Parathyroid adenoma (tissue), 2 donors: ENCODE measurements at regions not wholly inside any gene's neighbourhood (a gene's known extent, or its start where the extent isn't known, plus 50 kb on each side); places are given as distances from the start of the nearest gene placed in this dataset.

Source experiments
- H2AFZ ChIP-seq: fragments of 300-600 bp; sonication (generic); one replicate; pipeline ENCODE4 v1.7.0; 2017; ENCODE audit warnings: antibody characterized with exemption, mild to moderate bottlenecking
- H3K27ac ChIP-seq: fragments of 300-600 bp; sonication (generic); one replicate; pipeline ENCODE4 v1.7.0; 2017
- H3K27me3 ChIP-seq: fragments of 300-600 bp; sonication (generic); one replicate; pipeline ENCODE4 v1.7.0; 2017; ENCODE audit warnings: low read length; ENCODE audit not compliant: control insufficient read depth, insufficient read depth
- H3K36me3 ChIP-seq: fragments of 300-600 bp; sonication (generic); one replicate; pipeline ENCODE4 v1.7.0; 2017; ENCODE audit warnings: low read length; ENCODE audit not compliant: control insufficient read depth, insufficient read depth
- H3K4me1 ChIP-seq: fragments of 300-600 bp; sonication (generic); one replicate; pipeline ENCODE4 v1.7.0; 2017; ENCODE audit warnings: control low read depth
- H3K4me2 ChIP-seq: fragments of 300-600 bp; sonication (generic); one replicate; pipeline ENCODE4 v1.7.0; 2017; ENCODE audit warnings: low read length
- H3K4me3 ChIP-seq: fragments of 300-600 bp; sonication (generic); one replicate; pipeline ENCODE4 v1.7.0; 2017; ENCODE audit warnings: low read depth, low read length
- H3K79me2 ChIP-seq: fragments of 300-600 bp; sonication (generic); one replicate; pipeline ENCODE4 v1.7.0; 2017; ENCODE audit warnings: control low read depth
- H3K9ac ChIP-seq: fragments of 300-600 bp; sonication (generic); one replicate; pipeline ENCODE4 v1.7.0; 2017; ENCODE audit warnings: mild to moderate bottlenecking
- H3K9me3 ChIP-seq: fragments of 300-600 bp; sonication (generic); one replicate; pipeline ENCODE4 v1.7.0; 2017; ENCODE audit warnings: low read length; ENCODE audit not compliant: control insufficient read depth
- CTCF ChIP-seq: fragments of 300-600 bp; sonication (generic); IDR thresholded peaks from one replicate; pipeline ENCODE4 v1.7.0; 2017; ENCODE audit warnings: antibody characterized with exemption, mild to moderate bottlenecking
- donor health status: primary hyperparathyroidism.

- H3K27me3 ChIP-seq = no peaks in the 10 kb centered on the region
- no peaks in the 10 kb centered on the region for H3K9me3 ChIP-seq
- H3K9ac ChIP-seq = no peak overlapping the region
- H3K4me3 ChIP-seq = no peak overlapping the region
- no peak overlapping the region for H2AFZ ChIP-seq
- H3K4me2 ChIP-seq = no peak overlapping the region
- H3K27ac ChIP-seq = no peak overlapping the region
- H3K4me1 ChIP-seq = no peaks in the 10 kb centered on the region
- no peaks in the 10 kb centered on the region for H3K36me3 ChIP-seq
- TF ChIP-seq CTCF = no peak
- no peaks in the 10 kb centered on the region for H3K79me2 ChIP-seq
These were observed 510.4 kb downstream of the TRIML1 start for GRCh38 chr4:188649635-188650034.

GRCh38 chr4:188650516-188650915, 511.3 kb downstream of the TRIML1 start:
- Histone ChIP-seq H3K79me2 (no peaks in the 10 kb centered on the region), H3K27me3 (no peaks in the 10 kb centered on the region), H3K4me2 (no peak overlapping the region), H3K9ac (no peak overlapping the region), H3K4me3 (no peak overlapping the region), H3K36me3 (no peaks in the 10 kb centered on the region), H3K4me1 (no peaks in the 10 kb centered on the region), H3K9me3 (no peaks in the 10 kb centered on the region), H3K27ac (no peak overlapping the region), H2AFZ (no peak overlapping the region)
- TF ChIP-seq CTCF = no peak

GRCh38 chr4:188657365-188657764, 518.1 kb downstream of the TRIML1 start:
- Histone ChIP-seq H3K9me3 (no peaks in the 10 kb centered on the region), H3K4me1 (no peaks in the 10 kb centered on the region), H3K79me2 (no peaks in the 10 kb centered on the region), H3K4me2 (no peak overlapping the region), H3K27me3 (no peaks in the 10 kb centered on the region), H3K36me3 (no peaks in the 10 kb centered on the region), H3K27ac (no peak overlapping the region), H2AFZ (no peak overlapping the region), H3K4me3 (no peak overlapping the region), H3K9ac (no peak overlapping the region)
- no peak for TF ChIP-seq CTCF

- H2AFZ ChIP-seq = no peak overlapping the region
- H3K27ac ChIP-seq = no peak overlapping the region
- H3K4me3 ChIP-seq = no peak overlapping the region
- no peaks in the 10 kb centered on the region for H3K79me2 ChIP-seq
- no peak for TF ChIP-seq CTCF
- H3K36me3 ChIP-seq = no peaks in the 10 kb centered on the region
- H3K4me2 ChIP-seq = no peak overlapping the region
- no peaks in the 10 kb centered on the region for H3K27me3 ChIP-seq
- no peak overlapping the region for H3K9ac ChIP-seq
- no peaks in the 10 kb centered on the region for H3K4me1 ChIP-seq
- no peaks in the 10 kb centered on the region for H3K9me3 ChIP-seq
These were observed 519.8 kb downstream of the TRIML1 start for GRCh38 chr4:188658958-188659522.

GRCh38 chr4:188660796-188661195, 521.6 kb downstream of the TRIML1 start:
- TF ChIP-seq CTCF = no peak
- no peaks in the 10 kb centered on the region for H3K27me3 ChIP-seq
- no peaks in the 10 kb centered on the region for H3K9me3 ChIP-seq
- H3K36me3 ChIP-seq = no peaks in the 10 kb centered on the region
- no peak overlapping the region for H3K4me3 ChIP-seq
- H2AFZ ChIP-seq = no peak overlapping the region
- no peak overlapping the region for H3K9ac ChIP-seq
- no peak overlapping the region for H3K27ac ChIP-seq
- H3K4me1 ChIP-seq = no peaks in the 10 kb centered on the region
- no peaks in the 10 kb centered on the region for H3K79me2 ChIP-seq
- no peak overlapping the region for H3K4me2 ChIP-seq
